Spleen (tissue), 7 donors: ENCODE measurements at regions not wholly inside any gene's neighbourhood (a gene's known extent, or its start where the extent isn't known, plus 50 kb on each side); places are given as distances from the start of the nearest gene placed in this dataset.

Experiments used
- POLR2A ChIP-seq, 3 donors: fragments of 450-650 bp; IDR thresholded peaks; one replicate each; pipeline ENCODE4 v1.5.1; 2017; ENCODE audit warnings: antibody characterized with exemption in 3 of 3, mild to moderate bottlenecking in 1 of 3
- TF ChIP-seq, protein P1 (sequence below), 11 experiments: fragments of 200-600 bp in 7 of 11; fragments of 450-650 bp in 4 of 11; sonication (generic) in 4 of 11; IDR thresholded peaks in 8 of 11; conservative IDR thresholded peaks in 3 of 11; 1 replicate in 7 of 11; 2 replicates in 4 of 11; pipeline versions ENCODE4 v1.4.0 to v1.8.0; 2016 to 2021; ENCODE audit warnings: antibody characterized with exemption in 11 of 11, inconsistent platforms in 4 of 11, mild to moderate bottlenecking in 1 of 11
- donor health status: DM: no; HTN: no; CAD: no; lungs with moderate emphysema.
- donor health status: DM: no; HTN: no; CAD: no.
- donor health status: DM: no; HTN: no; CAD: no.

DNA sequence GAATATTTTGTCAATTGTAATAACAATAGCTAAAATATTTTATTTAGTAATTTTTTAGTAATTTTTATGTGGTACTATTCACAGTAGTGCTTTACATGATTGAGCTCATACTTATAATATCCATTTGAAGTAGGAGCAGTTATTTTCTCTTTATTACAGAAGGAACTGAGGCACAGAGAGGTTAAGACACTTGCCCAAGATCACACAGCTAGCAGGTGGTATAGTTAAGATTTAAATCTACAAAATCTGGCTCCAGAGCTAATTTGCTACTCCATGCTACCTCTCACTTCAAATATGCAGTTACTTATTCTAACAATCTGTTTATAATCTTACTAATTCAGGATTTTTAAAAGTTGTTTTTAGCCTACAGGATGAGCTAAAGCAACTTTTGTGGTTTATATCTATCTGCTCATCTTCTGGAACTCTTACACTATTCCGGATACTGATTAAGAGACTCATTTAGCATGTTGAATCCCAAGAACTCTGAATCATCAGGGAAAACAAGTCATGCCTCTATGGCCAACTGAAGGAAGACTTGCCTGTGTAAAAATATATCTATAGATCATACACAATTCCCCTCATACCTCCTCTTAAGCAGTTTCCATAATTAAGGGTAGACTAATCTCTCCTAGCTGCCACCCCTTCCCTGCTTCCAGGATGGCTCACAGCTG lies 324.2 kb downstream of the UBE3D start:
- TF ChIP-seq, protein P1, sequence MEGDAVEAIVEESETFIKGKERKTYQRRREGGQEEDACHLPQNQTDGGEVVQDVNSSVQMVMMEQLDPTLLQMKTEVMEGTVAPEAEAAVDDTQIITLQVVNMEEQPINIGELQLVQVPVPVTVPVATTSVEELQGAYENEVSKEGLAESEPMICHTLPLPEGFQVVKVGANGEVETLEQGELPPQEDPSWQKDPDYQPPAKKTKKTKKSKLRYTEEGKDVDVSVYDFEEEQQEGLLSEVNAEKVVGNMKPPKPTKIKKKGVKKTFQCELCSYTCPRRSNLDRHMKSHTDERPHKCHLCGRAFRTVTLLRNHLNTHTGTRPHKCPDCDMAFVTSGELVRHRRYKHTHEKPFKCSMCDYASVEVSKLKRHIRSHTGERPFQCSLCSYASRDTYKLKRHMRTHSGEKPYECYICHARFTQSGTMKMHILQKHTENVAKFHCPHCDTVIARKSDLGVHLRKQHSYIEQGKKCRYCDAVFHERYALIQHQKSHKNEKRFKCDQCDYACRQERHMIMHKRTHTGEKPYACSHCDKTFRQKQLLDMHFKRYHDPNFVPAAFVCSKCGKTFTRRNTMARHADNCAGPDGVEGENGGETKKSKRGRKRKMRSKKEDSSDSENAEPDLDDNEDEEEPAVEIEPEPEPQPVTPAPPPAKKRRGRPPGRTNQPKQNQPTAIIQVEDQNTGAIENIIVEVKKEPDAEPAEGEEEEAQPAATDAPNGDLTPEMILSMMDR (IDR thresholded peaks at IDR 0.05 in 8 of 11, conservative IDR thresholded peaks at IDR 0.05 in 3 of 11), result no peak
- no peak for TF ChIP-seq POLR2A (IDR thresholded peaks at IDR 0.05)
